ENCODE measurements at regions not wholly inside any gene's neighbourhood (a gene's known extent, or its start where the extent isn't known, plus 50 kb on each side); places are given as distances from the start of the nearest gene placed in this dataset.

- no peak overlapping the region for H2BK5ac ChIP-seq (ENCODE audit: insufficient read length, low read length)
- Mint-ChIP-seq H3K36me3 (ENCODE audit: insufficient read depth in 1 of 3, low read depth in 3 of 3) (no peaks in the 10 kb centered on the region), H3K4me3 (no peak overlapping the region), H3K27ac (no peak overlapping the region), H3K4me1 (peaks cover 2 to 4% of the 10 kb centered on the region in 2 experiments), H3K27me3 (ENCODE audit: low read depth) (no peaks in the 10 kb centered on the region), H3K9me3 (no peaks in the 10 kb centered on the region)
- H4K8ac ChIP-seq (replicated peaks; ENCODE audit: insufficient read length, low read depth, low read length): no peak overlapping the region
- H3K56ac ChIP-seq (ENCODE audit: insufficient read length, low read depth, low read length): no peak overlapping the region
- H3K9ac ChIP-seq (ENCODE audit: extremely low read depth, insufficient read length, low read length): no peak overlapping the region
- no peak overlapping the region for H4K5ac ChIP-seq (ENCODE audit: insufficient read length, low read depth, low read length)
- no peaks in the 10 kb centered on the region for H4K20me1 ChIP-seq (ENCODE audit: control insufficient read depth, insufficient read depth, insufficient read length)
- no peaks in the 10 kb centered on the region for H3K27me3 ChIP-seq (ENCODE audit: insufficient read depth, low read length)
- no peaks in the 10 kb centered on the region for H3K4me1 ChIP-seq (ENCODE audit: insufficient read depth, low read length)
- H3K27ac ChIP-seq (ENCODE audit: insufficient read length, low read depth, low read length): no peak overlapping the region
- H2AFZ ChIP-seq (ENCODE audit: low read length): no peak overlapping the region
- H3K23me2 ChIP-seq (ENCODE audit: insufficient read length, low read depth, low read length, poor library complexity, severe bottlenecking): no peaks in the 10 kb centered on the region
- H3K23ac ChIP-seq (ENCODE audit: insufficient read length, low read depth, low read length): no peak overlapping the region
- TF ChIP-seq CTCF (conservative IDR thresholded peaks at IDR 0.05): no peak
- H3K79me1 ChIP-seq (ENCODE audit: insufficient read depth, low read depth, low read length, poor library complexity, severe bottlenecking): no peaks in the 10 kb centered on the region
- no peak overlapping the region for H3T11ph ChIP-seq (ENCODE audit: low read length)
- no peak overlapping the region for H3K18ac ChIP-seq (ENCODE audit: insufficient read length, low read depth, low read length)
- no peak overlapping the region for H2BK12ac ChIP-seq (ENCODE audit: insufficient read length, low read depth, low read length)
- no peak overlapping the region for H4K91ac ChIP-seq (ENCODE audit: insufficient read length, low read depth, low read length)
- DNase-seq: no peak
- whole genome bisulfite sequencing (ENCODE audit: extremely low coverage, insufficient read length, low lambda C conversion rate): no CpG with 5 or more reads among the region's 3 CpGs
- H2BK15ac ChIP-seq (ENCODE audit: low read depth, low read length): no peak overlapping the region
- no peak overlapping the region for H2AK5ac ChIP-seq (ENCODE audit: insufficient read length, low read length)
- H2BK20ac ChIP-seq (ENCODE audit: low read depth, low read length, poor library complexity, severe bottlenecking): no peak overlapping the region
- no peaks in the 10 kb centered on the region for H3K9me3 ChIP-seq (ENCODE audit: control insufficient read depth, low read depth, low read length)
- H3K79me2 ChIP-seq (ENCODE audit: insufficient read depth, low read length): no peaks in the 10 kb centered on the region
- no peak overlapping the region for H3K4me2 ChIP-seq (ENCODE audit: insufficient read depth, insufficient read length, low read length)
- no peak overlapping the region for H2BK120ac ChIP-seq (ENCODE audit: low read depth, low read length, poor library complexity, severe bottlenecking)
- no peak overlapping the region for H3K14ac ChIP-seq (ENCODE audit: insufficient read depth, low read length)
- no peak overlapping the region for H3K4ac ChIP-seq (ENCODE audit: low read depth, low read length)
Observed at GRCh38 chr12:90106568-90106967, 397.9 kb upstream of the ATP2B1 start.

Measured in H9 (cell line).